Pancreas (tissue), 10 donors: ENCODE measurements at regions not wholly inside any gene's neighbourhood (a gene's known extent, or its start where the extent isn't known, plus 50 kb on each side); places are given as distances from the start of the nearest gene placed in this dataset.

ENCODE experiments used
- ATAC-seq, 4 donors: fragments of 200-7000 bp; cut with Tn5 transposase; one replicate each; pipeline versions ENCODE4 v1.8.0 to v1.9.1; 2020; ENCODE audit warnings: mild to moderate bottlenecking in 4 of 4, moderate library complexity in 4 of 4
- DNase-seq, 6 donors: peaks; one replicate each; pipeline ENCODE4 v3.0.0-alpha.2; 2020
- FAIRE-seq: peaks from 2 replicates; lab custom pipeline; 2012; peaks lifted over from hg19 to GRCh38; lab: Jason Lieb, UNC
- H3K27ac ChIP-seq, 4 donors: fragments of 200-600 bp; sonication (generic); 1 replicate in 3 of 4; 2 replicates in 1 of 4; pipeline versions ENCODE4 v1.5.0 to v1.8.0; 2020
- H3K27me3 ChIP-seq, 4 donors: fragments of 200-600 bp; one replicate each; pipeline ENCODE4 v1.8.0; 2021
- H3K36me3 ChIP-seq, 3 donors: fragments of 200-600 bp; sonication (generic) in 1 of 3; one replicate each; pipeline versions ENCODE4 v1.5.0 to v1.8.0; 2020 to 2021
- H3K4me1 ChIP-seq, 3 donors: fragments of 200-600 bp; one replicate each; pipeline ENCODE4 v1.8.0; 2021
- H3K4me3 ChIP-seq, 4 donors: fragments of 200-600 bp; sonication (generic) in 2 of 4; one replicate each; pipeline versions ENCODE4 v1.5.0 to v1.8.0; 2020 to 2021
- H3K9me3 ChIP-seq, 4 donors: fragments of 200-600 bp; one replicate each; pipeline ENCODE4 v1.8.0; 2021
- WGBS, 2 donors: extraction: QIAGEN DNeasy Blood & Tissue Kit; methylation state at CpG; one replicate each; pipeline ENCODE4 v1.1.7; 2013; 5-methylcytosine and 5-hydroxymethylcytosine counted together
- intact Hi-C, 3 donors: fragments of 100-400 bp; cut with DNase I; formaldehyde crosslinking; loops; one replicate each; pipeline versions ENCODE4 v1.11.1 to v1.14.2; 2022
- TF ChIP-seq, protein P1 (sequence below), 4 donors: fragments of 200-600 bp; sonication (generic) in 3 of 4; IDR thresholded peaks; one replicate each; pipeline versions ENCODE4 v1.5.0 to v1.8.0; 2021; ENCODE audit warnings: antibody characterized with exemption in 4 of 4
- donor health status: healthy with polysubstance abuse.
- donor health status: DM: no; HTN: no; CAD: no; lungs with moderate emphysema.
- donor health status: DM: no; HTN: no; CAD: no.
- donor health status: control.
- donor health status: control.
- donor health status: Bipolar disorder and iron deficiency.
- donor health status: DM: yes; HTN: yes; CAD: no.
- donor health status: DM: no; HTN: no; CAD: no.
- donor health status: DM: no; HTN: no; CAD: no.
- donor health status: DM: yes; HTN: yes; CAD: no.

DNA sequence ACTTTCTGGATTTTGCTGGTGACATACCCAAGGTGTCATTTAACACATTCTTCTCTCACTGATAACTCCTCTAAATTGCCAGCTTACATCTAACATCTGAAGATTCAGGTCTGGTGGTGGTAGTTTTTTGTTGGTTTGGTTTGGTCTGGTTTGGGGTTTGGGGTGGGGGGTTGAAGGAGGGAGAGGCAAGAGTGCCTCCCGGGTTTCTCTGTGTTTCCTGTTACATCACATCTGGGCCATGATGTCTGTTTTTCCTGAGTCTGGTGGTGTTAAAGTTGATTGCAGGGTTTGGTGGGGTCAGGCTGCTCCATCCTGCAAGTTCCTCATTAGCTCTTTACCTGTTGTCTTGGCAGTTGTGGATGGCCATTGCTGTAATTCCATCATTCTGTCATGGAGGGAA, 155.8 kb upstream of the UBL3 start:
- WGBS, 2 donors, result 44 to 75% methylated on average over 1 of the region's 1 CpG
- TF ChIP-seq, protein P1, sequence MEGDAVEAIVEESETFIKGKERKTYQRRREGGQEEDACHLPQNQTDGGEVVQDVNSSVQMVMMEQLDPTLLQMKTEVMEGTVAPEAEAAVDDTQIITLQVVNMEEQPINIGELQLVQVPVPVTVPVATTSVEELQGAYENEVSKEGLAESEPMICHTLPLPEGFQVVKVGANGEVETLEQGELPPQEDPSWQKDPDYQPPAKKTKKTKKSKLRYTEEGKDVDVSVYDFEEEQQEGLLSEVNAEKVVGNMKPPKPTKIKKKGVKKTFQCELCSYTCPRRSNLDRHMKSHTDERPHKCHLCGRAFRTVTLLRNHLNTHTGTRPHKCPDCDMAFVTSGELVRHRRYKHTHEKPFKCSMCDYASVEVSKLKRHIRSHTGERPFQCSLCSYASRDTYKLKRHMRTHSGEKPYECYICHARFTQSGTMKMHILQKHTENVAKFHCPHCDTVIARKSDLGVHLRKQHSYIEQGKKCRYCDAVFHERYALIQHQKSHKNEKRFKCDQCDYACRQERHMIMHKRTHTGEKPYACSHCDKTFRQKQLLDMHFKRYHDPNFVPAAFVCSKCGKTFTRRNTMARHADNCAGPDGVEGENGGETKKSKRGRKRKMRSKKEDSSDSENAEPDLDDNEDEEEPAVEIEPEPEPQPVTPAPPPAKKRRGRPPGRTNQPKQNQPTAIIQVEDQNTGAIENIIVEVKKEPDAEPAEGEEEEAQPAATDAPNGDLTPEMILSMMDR (IDR thresholded peaks at IDR 0.05), result no peak
- H3K27ac ChIP-seq, result no peak overlapping the region
- ATAC-seq (no peak), FAIRE-seq (no peak), DNase-seq (no peak)
- intact Hi-C loops, result no loop called here
- no peaks in the 10 kb centered on the region for H3K36me3 ChIP-seq
- no peaks in the 10 kb centered on the region for H3K27me3 ChIP-seq
- no peaks in the 10 kb centered on the region for H3K9me3 ChIP-seq
- H3K4me3 ChIP-seq, result no peak overlapping the region
- H3K4me1 ChIP-seq, result no peaks in the 10 kb centered on the region

DNA sequence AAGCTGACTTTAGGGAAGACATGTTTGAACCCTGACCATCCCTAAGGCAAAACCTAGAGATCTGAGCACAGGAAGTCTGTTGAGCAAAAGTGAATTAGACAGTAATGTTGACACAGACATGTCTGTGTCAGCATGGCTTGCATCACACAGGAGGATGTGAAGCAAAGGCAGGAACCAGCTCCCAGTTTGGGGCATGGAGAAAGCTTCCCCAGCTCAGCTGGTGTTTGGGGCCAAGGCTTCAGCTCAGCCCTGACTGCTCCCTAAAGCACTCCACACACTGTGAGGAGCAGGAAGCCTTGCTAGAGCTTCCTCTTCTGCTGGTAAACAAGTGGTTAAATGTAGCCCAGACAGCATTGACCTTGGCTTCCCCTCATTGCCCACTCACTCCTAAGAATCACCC, 153.8 kb upstream of the UBL3 start:
- Histone ChIP-seq H3K36me3 (no peaks in the 10 kb centered on the region), H3K27ac (no peak overlapping the region), H3K4me1 (no peaks in the 10 kb centered on the region), H3K27me3 (no peaks in the 10 kb centered on the region), H3K9me3 (no peaks in the 10 kb centered on the region), H3K4me3 (no peak overlapping the region)
- ATAC-seq (no peak), DNase-seq (no peak), FAIRE-seq (no peak)
- TF ChIP-seq, protein P1 (IDR thresholded peaks at IDR 0.05), result no peak
- intact Hi-C loops, result no loop called here

DNA sequence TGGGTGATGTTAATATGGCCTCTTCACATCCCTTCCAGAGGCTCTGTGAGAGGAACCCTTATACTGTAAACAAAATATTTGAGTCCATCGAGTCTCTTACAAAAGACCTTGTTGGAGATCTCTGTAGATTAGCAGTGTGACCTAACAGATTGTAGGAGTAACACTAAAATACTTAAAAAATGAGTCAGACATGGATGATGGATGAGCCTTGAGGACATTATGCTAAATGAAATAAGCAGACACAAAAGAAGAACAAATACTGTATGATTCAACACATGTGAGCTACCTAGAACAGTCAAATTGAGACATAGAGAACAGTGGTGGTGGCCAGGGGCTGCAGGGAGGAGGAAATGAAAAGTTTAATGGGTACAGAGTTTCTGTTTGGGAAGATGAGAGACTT, 152.2 kb upstream of the UBL3 start:
- Histone ChIP-seq H3K36me3 (no peaks in the 10 kb centered on the region), H3K4me1 (no peaks in the 10 kb centered on the region), H3K4me3 (no peak overlapping the region), H3K27me3 (no peaks in the 10 kb centered on the region), H3K9me3 (no peaks in the 10 kb centered on the region), H3K27ac (no peak overlapping the region)
- ATAC-seq (no peak), FAIRE-seq (no peak), DNase-seq (no peak)
- TF ChIP-seq, protein P1 (IDR thresholded peaks at IDR 0.05), result no peak
- intact Hi-C loops, result no loop called here
- WGBS, 2 donors, result 19 to 33% methylated on average over 1 of the region's 1 CpG

DNA sequence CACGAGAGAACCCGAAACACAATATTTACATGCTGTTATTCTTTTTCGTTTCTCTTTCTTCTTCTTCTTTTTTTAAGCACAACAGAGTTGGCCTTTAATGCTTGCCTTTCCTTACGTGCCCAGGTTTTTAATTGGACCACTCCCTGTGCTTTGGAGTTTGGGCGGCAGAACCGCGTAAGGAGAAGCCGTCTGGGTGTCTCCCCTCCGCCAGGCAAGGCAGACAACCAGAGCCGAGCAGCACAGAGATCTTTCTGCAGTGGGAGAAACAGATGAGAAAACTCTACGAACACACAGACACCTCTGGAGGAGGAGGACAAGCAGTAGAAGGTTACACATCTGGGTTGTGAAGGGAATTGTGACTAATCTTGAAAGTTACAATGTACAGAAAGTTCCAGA, 150.0 kb upstream of the UBL3 start:
- Histone ChIP-seq H3K4me1 (no peaks in the 10 kb centered on the region), H3K27ac (no peak overlapping the region), H3K9me3 (no peaks in the 10 kb centered on the region), H3K36me3 (no peaks in the 10 kb centered on the region), H3K4me3 (no peak overlapping the region), H3K27me3 (no peaks in the 10 kb centered on the region)
- ATAC-seq, result no peak
- TF ChIP-seq, protein P1 (IDR thresholded peaks at IDR 0.05), result no peak
- no peak for FAIRE-seq
- intact Hi-C loops, result no loop called here
- WGBS, 2 donors, result 85 to 88% methylated on average over 11 of the region's 11 CpGs
- DNase-seq, result no peak

DNA sequence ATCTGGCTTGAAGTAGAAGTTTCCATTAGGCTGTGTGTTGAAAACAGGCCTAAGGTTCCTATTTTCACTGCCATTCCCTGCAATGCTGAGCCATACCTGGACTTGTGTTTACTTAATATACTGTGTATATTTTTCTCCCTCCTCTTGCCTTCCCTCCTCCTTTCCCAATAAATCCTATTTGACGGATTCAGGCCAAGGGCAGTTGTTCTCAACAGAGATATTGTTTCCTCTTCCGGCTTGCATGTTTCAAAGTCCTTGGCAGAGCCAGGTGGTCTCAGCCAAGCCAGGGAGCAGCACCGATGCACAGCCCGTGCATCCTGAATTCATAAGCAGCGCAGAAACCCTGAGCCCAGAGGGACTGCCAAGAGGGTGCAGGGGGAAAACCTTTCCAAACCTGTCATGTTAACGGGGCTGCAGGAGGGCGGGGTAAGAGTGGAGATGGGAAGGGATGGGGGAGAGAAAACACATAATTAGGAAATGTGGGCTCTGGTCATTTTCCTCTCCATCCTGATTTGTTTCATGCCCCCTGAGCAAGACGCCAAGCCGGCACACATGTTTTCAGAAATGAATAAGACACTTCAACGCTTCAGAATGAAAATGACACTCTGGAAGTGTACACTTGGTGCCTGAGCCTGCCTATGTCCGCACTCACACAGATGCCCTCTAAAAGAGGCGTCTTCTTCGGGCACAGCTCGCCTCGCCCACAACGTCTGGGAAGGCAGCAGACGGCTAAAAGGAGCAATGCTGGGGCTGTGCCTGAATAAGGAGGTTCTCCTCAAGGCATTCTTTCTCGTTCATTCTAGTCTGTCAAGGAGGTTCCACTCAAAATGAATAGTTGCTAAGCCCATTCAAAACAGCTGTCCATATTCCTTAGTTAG, 149.3 kb upstream of the UBL3 start:
- Histone ChIP-seq H3K4me3 (no peak overlapping the region), H3K27ac (no peak overlapping the region), H3K27me3 (no peaks in the 10 kb centered on the region), H3K9me3 (no peaks in the 10 kb centered on the region), H3K36me3 (no peaks in the 10 kb centered on the region), H3K4me1 (no peaks in the 10 kb centered on the region)
- peak in 1 of 4 donors; percentile 32 for ATAC-seq
- no peak for DNase-seq
- TF ChIP-seq, protein P1 (IDR thresholded peaks at IDR 0.05), result no peak
- WGBS, 2 donors, result 73 to 77% methylated on average over 18 of the region's 18 CpGs
- intact Hi-C loops, result no loop called here
- no peak for FAIRE-seq
